Activated naive CD8-positive, alpha-beta T cell treated with anti-CD3 and anti-CD28 coated beads for 36 hours (primary cell): ENCODE measurements at regions not wholly inside any gene's neighbourhood (a gene's known extent, or its start where the extent isn't known, plus 50 kb on each side); places are given as distances from the start of the nearest gene placed in this dataset.

ENCODE experiments used
- DNase-seq: peaks from one replicate; pipeline ENCODE4 v3.0.0; 2021
- H3K27ac Mint-ChIP-seq: one replicate; pipeline ENCODE4 v1.8.0; 2022; ENCODE audit warnings: mild to moderate bottlenecking, moderate library complexity, mixed read lengths
- H3K27me3 Mint-ChIP-seq: one replicate; pipeline ENCODE4 v1.8.0; 2022; ENCODE audit warnings: mild to moderate bottlenecking, mixed read lengths
- H3K36me3 Mint-ChIP-seq: one replicate; pipeline ENCODE4 v1.8.0; 2021; ENCODE audit warnings: mild to moderate bottlenecking, mixed read lengths
- H3K4me1 Mint-ChIP-seq: one replicate; pipeline ENCODE4 v1.8.0; 2021; ENCODE audit warnings: mixed read lengths
- H3K4me3 Mint-ChIP-seq: one replicate; pipeline ENCODE4 v1.8.0; 2022; ENCODE audit warnings: mild to moderate bottlenecking, moderate library complexity, mixed read lengths
- H3K9me3 Mint-ChIP-seq: one replicate; pipeline ENCODE4 v1.8.0; 2022; ENCODE audit warnings: mixed read lengths

DNA sequence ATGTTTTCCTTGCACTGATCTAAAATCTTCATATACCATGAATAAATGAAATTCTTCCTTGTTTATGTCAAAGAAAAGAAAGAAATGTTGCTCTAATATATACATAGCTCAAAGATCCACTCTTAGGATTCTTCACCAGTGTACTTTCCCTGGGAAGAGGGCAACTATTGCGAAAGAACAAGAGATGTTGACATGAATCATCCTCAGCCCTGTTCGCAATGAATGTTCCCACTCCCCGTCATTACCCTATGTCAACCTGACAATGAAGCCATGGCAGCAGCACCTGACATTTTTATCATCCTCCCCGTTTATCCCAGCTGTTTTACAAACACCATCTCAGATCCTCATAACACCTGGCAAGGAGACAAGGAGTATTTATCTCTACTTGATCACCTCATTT lies 409.1 kb upstream of the GRIA1 start:
- Mint-ChIP-seq H3K27ac (no peak overlapping the region), H3K4me1 (no peaks in the 10 kb centered on the region), H3K27me3 (no peaks in the 10 kb centered on the region), H3K4me3 (no peak overlapping the region), H3K9me3 (peaks cover 4% of the 10 kb centered on the region), H3K36me3 (no peaks in the 10 kb centered on the region)
- DNase-seq, result no peak

DNA sequence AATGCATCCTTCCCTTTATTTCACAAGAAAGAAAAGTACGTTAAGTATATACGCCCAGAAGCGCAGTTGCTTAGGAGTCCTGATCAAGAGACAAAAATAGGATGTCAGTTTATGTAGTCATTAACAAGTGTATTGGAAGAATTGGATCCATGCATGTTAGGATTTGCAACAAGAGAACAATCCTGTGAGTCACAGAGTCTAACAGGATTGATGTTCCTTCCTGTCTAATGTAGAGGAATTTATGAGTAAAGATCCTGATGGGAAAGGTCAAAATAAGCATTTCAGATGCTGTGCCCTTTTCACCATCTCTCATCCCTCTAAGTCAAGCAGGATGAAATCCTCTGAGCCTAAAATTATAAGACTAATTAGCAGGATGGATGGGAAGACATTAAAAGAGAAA lies 406.0 kb upstream of the GRIA1 start:
- Mint-ChIP-seq H3K4me3 (no peak overlapping the region), H3K36me3 (no peaks in the 10 kb centered on the region), H3K9me3 (peaks cover 2% of the 10 kb centered on the region), H3K4me1 (no peaks in the 10 kb centered on the region), H3K27me3 (no peaks in the 10 kb centered on the region), H3K27ac (no peak overlapping the region)
- no peak for DNase-seq

DNA sequence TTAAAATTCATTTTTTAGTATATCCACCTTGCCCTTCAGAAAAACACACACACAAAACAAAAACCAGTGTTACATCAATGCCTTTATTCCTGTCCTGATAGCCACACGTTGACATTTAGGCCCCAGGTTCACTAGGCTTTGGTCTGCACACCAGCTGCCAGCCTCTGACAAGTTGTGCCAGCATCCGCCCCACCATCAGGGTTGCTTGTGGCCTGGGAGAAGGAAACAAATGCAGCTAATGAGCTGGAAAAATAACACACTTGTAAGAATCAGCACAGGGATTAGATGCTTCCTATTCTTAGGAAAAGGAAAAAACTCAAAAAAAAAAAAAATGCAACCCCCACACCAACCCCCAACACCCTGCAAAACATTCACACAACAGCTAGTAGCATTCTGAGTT lies 404.0 kb upstream of the GRIA1 start:
- Mint-ChIP-seq H3K4me1 (no peaks in the 10 kb centered on the region), H3K27me3 (no peaks in the 10 kb centered on the region), H3K9me3 (peaks cover 5% of the 10 kb centered on the region), H3K27ac (no peak overlapping the region), H3K4me3 (no peak overlapping the region), H3K36me3 (no peaks in the 10 kb centered on the region)
- no peak for DNase-seq

DNA sequence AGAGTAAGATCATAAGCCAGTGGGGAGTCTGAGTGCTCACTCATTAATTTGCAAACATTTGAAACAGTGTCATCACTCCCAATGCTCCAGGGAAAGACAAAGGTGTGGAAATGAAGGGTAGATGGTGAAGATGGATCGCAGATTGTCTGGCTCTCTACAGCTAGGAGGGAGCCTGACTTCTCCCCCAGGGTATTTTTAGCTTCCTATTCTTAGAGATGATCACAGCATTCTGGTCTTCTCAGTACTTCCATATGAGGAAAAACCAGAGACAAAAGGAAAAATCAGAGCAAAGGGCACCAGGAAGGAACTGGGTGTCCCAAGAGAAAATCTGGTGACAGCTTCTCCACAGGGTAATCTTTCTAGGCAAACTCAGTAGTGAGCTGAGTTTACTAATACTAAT lies 401.9 kb upstream of the GRIA1 start:
- H3K4me1 Mint-ChIP-seq, result no peaks in the 10 kb centered on the region
- no peaks in the 10 kb centered on the region for H3K36me3 Mint-ChIP-seq
- no peaks in the 10 kb centered on the region for H3K27me3 Mint-ChIP-seq
- no peak overlapping the region for H3K27ac Mint-ChIP-seq
- peaks cover 6% of the 10 kb centered on the region for H3K9me3 Mint-ChIP-seq
- H3K4me3 Mint-ChIP-seq, result no peak overlapping the region
- no peak for DNase-seq

DNA sequence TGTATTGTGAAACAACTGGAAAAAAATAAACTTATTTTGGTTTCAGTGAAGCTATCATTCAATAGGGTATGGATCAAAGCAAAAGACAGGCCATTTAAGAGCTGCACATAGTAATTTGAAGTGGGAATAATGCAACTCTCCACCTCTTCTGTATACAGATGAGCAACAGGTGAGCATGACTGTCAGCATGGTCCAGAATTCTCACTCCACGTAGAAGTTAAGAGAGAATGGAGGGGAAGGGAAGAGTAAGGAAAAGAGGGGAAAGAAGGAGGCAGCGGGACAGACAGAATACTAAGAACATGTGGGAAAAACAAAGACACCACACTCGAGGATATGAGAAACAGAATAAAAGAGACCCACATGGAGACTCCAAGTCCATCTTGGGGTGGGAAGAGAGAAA lies 396.1 kb upstream of the GRIA1 start:
- no peaks in the 10 kb centered on the region for H3K27me3 Mint-ChIP-seq
- no peak for DNase-seq
- H3K4me3 Mint-ChIP-seq, result no peak overlapping the region
- peaks cover 10% of the 10 kb centered on the region for H3K9me3 Mint-ChIP-seq
- no peaks in the 10 kb centered on the region for H3K4me1 Mint-ChIP-seq
- H3K36me3 Mint-ChIP-seq, result no peaks in the 10 kb centered on the region
- no peak overlapping the region for H3K27ac Mint-ChIP-seq

DNA sequence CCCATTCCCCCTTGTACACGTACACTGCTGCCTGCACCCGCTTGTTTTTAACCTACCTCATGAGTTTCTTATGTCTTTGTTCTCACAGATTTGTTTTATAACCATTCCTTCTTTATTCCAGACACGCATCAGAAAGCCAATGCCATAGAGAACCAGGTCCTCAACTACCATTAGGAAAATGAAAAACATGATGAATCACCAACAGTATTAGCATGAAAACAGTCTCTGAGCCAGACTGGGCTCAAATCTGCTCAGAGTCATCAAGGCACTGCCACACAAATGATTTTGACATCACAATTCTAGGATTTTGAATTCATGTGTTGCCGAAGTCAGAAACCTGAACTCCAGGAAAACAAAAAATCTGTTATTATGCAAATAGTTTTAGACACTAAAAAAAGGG lies 394.1 kb upstream of the GRIA1 start:
- no peaks in the 10 kb centered on the region for H3K36me3 Mint-ChIP-seq
- H3K27me3 Mint-ChIP-seq, result no peaks in the 10 kb centered on the region
- no peak for DNase-seq
- no peak overlapping the region for H3K4me3 Mint-ChIP-seq
- no peak overlapping the region for H3K27ac Mint-ChIP-seq
- H3K4me1 Mint-ChIP-seq, result no peaks in the 10 kb centered on the region
- H3K9me3 Mint-ChIP-seq, result peaks cover 5% of the 10 kb centered on the region

DNA sequence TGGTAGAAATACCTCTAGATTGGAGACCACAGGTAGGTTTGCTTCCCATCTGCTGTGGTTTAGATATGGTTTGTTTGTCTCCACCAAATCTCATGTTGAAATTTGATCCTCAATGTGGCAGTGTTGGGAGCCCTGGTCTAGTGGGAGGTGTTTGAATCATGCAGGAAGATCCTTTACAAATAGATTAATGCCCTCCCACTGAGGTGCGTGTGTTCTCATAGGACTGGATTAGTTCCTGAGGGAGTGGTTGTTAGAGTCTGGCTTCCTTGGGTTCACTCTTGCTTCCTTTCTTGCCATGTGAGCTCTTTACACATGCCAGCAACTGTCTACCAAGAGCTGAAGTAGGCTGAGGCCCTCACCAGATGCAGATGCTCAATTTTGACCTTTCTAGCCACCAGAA lies 391.1 kb upstream of the GRIA1 start:
- Mint-ChIP-seq H3K4me3 (no peak overlapping the region), H3K9me3 (peaks cover 2% of the 10 kb centered on the region), H3K36me3 (no peaks in the 10 kb centered on the region), H3K27ac (no peak overlapping the region), H3K27me3 (no peaks in the 10 kb centered on the region), H3K4me1 (no peaks in the 10 kb centered on the region)
- DNase-seq, result no peak

DNA sequence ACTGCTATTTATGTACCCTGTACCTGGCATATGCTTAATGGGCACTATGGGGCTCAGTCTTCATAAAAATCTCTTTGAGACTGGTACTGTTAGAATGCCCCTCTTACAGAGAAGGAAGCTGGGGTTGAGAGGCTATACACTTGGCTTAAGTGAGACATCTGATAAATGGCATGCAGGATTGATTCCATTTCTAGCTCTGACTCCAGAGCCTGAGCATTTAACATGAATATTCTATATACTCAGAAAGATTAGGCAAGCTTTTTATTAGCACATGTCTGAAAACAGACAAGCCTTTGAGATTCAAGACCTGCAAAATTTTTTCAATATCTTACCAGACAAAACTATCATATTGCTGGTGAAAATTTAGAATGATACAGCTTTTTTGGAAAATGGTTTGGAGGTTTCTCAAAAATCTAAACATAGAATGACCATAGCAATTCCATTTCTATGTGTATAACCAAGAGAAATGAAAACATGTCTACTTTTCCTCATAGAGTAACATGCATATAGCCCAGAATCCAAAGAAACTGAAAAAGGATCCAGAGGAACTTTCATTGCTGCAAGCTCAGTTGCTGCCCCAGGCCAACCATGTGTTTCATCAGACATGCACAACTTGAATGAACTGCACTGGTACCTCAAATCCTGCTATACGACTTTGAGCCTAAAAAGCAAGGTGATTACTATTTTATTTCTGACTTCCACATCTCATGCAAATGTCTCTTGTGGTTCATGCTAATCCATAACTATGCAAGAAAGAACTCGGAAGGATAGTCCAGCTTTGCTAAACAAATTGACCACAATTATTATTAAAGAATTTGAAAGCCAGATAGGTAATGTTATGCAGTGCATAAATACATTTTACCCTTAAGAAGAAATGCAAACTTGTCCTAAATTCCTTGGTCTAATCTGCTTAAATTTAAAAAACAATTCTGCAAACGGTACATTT lies 389.0 kb upstream of the GRIA1 start:
- no peaks in the 10 kb centered on the region for H3K27me3 Mint-ChIP-seq
- H3K36me3 Mint-ChIP-seq, result no peaks in the 10 kb centered on the region
- no peaks in the 10 kb centered on the region for H3K4me1 Mint-ChIP-seq

DNA sequence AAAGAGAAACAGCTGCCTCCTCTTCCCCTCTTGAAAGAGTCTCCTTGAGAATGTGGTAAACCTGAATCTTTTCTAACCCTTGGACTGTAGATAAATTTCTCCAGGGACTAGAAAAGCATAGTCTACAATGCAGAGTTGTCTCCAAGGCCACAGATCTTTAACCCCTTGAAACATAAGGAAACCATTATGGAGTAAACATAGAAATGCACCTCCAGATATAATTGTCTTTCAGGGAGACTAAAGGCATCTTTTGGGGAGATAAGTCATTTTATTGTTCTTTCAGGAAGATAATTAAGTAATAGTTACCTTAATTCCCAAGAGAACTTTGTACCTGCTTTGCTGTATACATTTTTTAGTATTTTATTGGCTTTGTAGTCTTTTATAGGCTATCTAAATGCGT lies 373.6 kb upstream of the GRIA1 start:
- H3K4me3 Mint-ChIP-seq, result no peak overlapping the region
- H3K27me3 Mint-ChIP-seq, result no peaks in the 10 kb centered on the region
- no peaks in the 10 kb centered on the region for H3K4me1 Mint-ChIP-seq
- no peaks in the 10 kb centered on the region for H3K36me3 Mint-ChIP-seq
- no peak overlapping the region for H3K27ac Mint-ChIP-seq
- H3K9me3 Mint-ChIP-seq, result peaks cover 5% of the 10 kb centered on the region
- DNase-seq, result no peak

More for the DNA sequence above, 389.0 kb upstream of the GRIA1 start:
- no peak for DNase-seq
- no peak overlapping the region for H3K4me3 Mint-ChIP-seq
- H3K9me3 Mint-ChIP-seq, result peaks cover 5% of the 10 kb centered on the region
- H3K27ac Mint-ChIP-seq, result no peak overlapping the region

DNA sequence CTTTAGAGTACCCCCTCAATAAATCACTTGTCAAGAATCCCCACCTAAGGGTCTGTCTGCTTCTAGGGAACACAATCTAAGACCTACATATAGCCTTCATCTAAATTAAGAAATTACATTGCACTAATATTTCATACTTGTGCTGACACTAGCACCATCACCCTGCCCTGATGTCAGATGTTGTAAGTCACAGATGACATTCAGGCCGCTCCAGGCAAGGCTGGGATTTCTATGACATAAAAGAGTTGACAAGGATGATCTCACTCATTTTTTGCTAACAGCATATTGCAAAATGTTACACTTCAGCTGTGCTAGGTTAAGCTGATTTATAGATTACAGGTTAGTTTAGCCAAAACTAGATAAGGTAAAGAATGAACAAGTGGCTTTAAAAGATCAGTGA lies 372.5 kb upstream of the GRIA1 start:
- no peaks in the 10 kb centered on the region for H3K4me1 Mint-ChIP-seq
- peaks cover 5% of the 10 kb centered on the region for H3K9me3 Mint-ChIP-seq
- DNase-seq, result no peak
- no peaks in the 10 kb centered on the region for H3K27me3 Mint-ChIP-seq
- no peak overlapping the region for H3K4me3 Mint-ChIP-seq
- H3K36me3 Mint-ChIP-seq, result no peaks in the 10 kb centered on the region
- H3K27ac Mint-ChIP-seq, result no peak overlapping the region

DNA sequence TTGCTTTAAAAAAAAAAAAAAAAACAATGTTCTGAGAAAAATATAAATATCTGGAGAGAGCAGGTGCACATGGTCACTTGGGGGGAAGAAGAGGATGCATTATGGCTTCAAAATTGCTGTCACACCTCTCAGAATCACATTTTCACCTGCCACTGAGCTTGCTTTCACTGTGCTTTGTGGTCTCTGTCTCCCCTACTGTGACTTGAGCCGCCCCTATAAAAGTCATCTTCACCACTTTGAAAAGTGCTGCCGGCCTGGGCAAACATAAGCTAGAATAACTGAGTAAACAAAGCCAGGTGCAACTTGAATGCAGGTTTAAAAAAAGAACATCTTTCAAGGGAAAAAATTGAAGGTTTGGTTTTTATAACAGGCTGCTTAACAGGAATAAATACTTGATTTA lies 368.1 kb upstream of the GRIA1 start:
- Mint-ChIP-seq H3K9me3 (peaks cover 5% of the 10 kb centered on the region), H3K36me3 (no peaks in the 10 kb centered on the region)

DNA sequence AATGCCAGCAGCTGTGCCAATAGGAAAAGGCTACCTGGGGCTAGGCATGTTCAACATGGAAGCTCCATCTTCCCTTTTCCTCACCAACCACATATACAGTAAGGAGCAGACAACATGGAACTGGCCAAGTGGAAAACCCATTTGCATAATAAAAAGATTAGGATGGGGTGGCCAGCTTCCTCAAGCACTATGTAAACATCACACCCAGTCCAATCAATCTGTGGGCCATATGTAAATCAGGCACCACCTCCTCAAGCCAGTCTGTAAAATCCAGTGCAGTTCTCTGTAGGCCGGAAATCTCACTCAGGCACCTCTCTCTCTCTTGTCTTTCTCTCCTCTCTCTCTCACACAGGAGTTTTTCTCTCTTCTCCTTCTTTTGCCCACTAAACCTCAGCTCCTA lies 360.2 kb upstream of the GRIA1 start:
- no peak overlapping the region for H3K27ac Mint-ChIP-seq
- no peaks in the 10 kb centered on the region for H3K4me1 Mint-ChIP-seq
- no peaks in the 10 kb centered on the region for H3K27me3 Mint-ChIP-seq
- no peak for DNase-seq
- H3K4me3 Mint-ChIP-seq, result no peak overlapping the region
- H3K9me3 Mint-ChIP-seq, result no peaks in the 10 kb centered on the region
- no peaks in the 10 kb centered on the region for H3K36me3 Mint-ChIP-seq

More for the DNA sequence above, 368.1 kb upstream of the GRIA1 start:
- no peak for DNase-seq
- H3K27me3 Mint-ChIP-seq, result no peaks in the 10 kb centered on the region
- no peak overlapping the region for H3K4me3 Mint-ChIP-seq
- no peaks in the 10 kb centered on the region for H3K4me1 Mint-ChIP-seq
- no peak overlapping the region for H3K27ac Mint-ChIP-seq

DNA sequence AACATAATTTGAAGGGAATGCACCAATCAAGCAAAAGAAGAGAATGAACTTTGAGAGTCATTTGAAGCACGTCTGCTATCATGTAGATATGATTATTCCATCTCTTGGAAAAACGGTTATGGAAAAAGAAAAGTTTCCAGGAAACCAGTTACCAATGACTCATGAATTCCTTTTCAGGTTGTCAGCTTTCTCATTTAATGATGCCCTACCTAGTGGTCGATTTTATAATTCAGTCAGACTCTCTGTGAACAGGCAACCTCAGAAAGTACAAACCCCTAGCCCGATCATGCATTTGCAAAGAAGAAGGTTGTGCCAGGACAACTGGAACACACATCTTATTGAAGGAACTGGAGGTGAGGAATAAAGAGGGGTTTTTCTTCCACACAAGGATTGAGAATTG lies 355.1 kb upstream of the GRIA1 start:
- Mint-ChIP-seq H3K9me3 (no peaks in the 10 kb centered on the region), H3K4me3 (no peak overlapping the region), H3K27me3 (no peaks in the 10 kb centered on the region), H3K4me1 (no peaks in the 10 kb centered on the region), H3K36me3 (no peaks in the 10 kb centered on the region), H3K27ac (no peak overlapping the region)
- DNase-seq, result no peak

DNA sequence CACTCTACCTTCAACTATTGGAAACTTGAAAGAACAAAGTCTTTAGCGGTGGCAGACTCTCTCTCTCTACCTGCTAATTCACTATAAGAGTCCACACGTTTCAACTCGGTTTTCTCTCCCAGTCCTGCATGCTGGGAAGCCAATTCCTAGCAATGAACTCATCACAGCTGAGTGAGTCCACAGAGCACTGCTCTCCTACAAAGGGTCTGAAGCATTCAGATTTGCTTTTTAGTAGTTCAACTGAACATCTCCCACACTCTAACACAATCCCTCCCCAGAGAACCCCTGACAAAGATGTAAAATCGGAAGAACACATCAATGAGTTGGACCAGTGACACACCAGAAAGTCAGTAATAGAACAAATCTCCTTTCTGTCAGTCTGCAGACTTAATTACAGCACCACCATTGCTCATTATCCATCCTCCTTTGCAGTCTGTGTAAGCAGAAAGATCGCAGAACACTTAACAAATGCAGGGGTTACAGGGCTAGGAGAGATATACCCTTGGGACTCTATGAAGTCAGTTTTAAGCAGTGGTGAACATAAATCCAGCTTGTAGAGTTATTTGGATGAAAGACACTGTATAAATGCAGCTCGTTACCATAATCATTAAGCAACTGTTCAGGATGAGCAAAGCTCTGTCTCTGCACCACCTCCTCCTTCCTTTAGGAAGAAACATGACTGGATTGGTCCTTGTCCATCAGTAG lies 353.4 kb upstream of the GRIA1 start:
- DNase-seq, result no peak
- Mint-ChIP-seq H3K36me3 (no peaks in the 10 kb centered on the region), H3K27me3 (no peaks in the 10 kb centered on the region), H3K4me3 (no peak overlapping the region), H3K4me1 (no peaks in the 10 kb centered on the region), H3K9me3 (no peaks in the 10 kb centered on the region), H3K27ac (no peak overlapping the region)

DNA sequence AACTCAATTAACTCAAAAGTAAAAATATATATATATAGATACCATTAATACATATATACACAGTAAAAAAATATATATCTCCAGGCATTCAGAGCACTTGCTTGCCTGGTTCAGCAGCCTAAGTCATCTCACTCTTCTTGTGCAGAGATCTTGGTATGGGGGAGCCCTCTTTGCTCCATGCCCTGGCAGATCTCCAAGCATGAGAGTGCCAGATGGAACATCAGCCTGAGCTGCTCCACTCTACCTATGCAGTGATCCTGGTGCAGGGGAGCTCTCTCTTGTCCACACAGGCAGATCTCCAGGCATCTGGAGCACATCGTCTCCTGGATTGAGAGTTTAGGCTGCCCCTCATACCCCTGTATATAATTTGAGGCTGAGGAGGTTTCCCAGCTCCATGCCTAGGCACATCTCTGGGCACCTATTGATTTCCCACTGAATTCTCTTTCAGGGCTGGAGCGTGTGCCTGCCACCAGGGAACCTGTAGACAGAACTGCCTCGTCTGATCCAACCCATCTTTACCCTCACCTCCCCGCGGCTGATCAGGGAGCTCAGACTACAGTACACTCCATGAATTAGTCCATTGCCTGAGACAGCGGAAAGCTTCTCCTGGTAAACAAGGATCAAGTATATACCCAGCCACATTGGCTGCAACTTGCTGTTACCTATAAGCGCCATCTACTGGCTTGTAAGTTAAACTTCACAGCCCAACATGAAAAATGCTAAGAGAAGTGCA lies 342.4 kb upstream of the GRIA1 start:
- no peaks in the 10 kb centered on the region for H3K27me3 Mint-ChIP-seq
- no peak overlapping the region for H3K27ac Mint-ChIP-seq
- DNase-seq, result no peak
- H3K36me3 Mint-ChIP-seq, result no peaks in the 10 kb centered on the region
- H3K4me3 Mint-ChIP-seq, result no peak overlapping the region
- peaks cover 25% of the 10 kb centered on the region for H3K9me3 Mint-ChIP-seq
- H3K4me1 Mint-ChIP-seq, result no peaks in the 10 kb centered on the region
